NAMALWA (cell line): ENCODE measurements at regions not wholly inside any gene's neighbourhood (a gene's known extent, or its start where the extent isn't known, plus 50 kb on each side); places are given as distances from the start of the nearest gene placed in this dataset.
"Not testable (repeated sequence)": the region's sequence is repeated elsewhere in the genome, so short reads cannot be mapped to it uniquely, and the experiment has no call there.

Experiments
- DNase-seq: peaks from one replicate; pipeline ENCODE4 v3.0.0-alpha.2; 2015; ENCODE audit warnings: low spot score

- no peak for DNase-seq
Measured at GRCh38 chr2:204364860-204365535, 180.3 kb upstream of the PARD3B start.

GRCh38 chr2:204365811-204366210 is 179.5 kb upstream of the PARD3B start:
- DNase-seq = no peak

DNA sequence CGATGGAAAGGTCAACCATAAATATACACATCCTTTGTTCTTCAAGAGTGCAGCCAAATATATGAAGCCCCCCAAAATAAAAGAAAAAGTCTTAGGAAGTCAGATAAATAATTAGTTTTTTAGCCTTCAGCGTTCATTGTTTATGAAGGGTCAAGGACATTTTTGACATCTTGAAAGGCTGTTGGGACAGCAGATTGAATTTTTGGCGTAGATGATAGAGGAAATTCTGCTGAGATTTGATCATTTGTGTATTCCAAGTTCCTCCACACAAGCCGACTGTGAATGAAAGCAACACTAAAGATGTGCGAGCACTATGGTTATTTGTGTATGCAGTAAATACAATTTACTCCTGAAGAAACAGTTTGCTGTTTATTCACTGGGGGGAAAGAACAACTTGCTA is 177.8 kb upstream of the PARD3B start:
- DNase-seq = no peak

GRCh38 chr2:204370172-204370718 is 175.0 kb upstream of the PARD3B start:
- DNase-seq = no peak

DNA sequence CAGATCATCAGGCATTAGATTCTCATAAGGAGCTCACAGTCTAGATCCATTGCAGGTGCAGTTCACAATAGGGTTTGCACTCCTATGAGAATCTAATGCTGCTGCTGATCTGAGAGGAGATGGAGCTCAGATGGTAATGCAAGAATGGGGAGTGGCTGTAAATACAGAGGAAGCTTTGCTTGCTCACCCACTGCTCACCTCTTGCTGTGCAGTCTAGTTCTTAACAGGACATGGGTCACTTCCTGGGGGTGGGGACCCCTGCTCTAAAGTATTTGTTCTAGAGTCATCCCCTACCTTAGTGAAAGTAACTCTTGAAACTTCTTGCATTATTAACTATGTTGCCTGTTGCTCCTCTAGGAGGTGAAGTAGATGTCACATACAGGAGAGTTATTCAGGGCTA is 171.3 kb upstream of the PARD3B start:
- DNase-seq = no peak

DNA sequence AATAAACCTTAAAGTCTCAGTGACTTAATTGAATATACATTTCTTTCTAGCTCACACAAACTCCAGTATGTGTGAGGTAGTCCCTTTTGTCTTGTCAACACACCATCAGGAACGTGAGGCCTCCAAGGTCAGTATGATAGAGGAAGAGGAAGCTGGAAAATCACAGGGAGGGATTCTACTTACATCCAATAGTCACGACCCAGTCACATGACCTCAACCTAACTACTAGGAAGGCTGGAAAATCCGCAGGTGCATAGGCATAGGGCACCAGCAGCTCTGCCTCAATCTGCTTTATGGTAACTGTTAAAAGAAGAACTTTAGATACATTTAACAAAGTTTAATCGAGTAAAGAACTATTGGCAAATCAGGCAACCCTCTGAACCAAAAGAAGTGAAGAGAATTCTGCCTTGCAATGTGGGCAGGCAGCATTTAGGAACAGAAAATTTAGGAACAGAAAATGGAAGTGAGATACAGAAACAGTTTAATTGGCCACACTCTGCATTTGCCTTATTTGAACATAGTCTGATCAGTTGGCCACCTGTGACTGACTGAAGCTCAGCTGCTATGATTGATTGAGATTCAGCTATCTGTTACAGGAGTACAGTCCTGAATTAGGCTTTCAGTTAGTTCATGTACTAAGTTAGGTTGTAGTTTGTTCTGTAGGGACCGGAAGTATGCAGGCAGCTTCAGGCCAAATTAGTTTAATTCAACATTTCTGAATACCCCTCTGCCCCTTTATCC is 165.0 kb upstream of the PARD3B start:
- DNase-seq = no peak

DNA sequence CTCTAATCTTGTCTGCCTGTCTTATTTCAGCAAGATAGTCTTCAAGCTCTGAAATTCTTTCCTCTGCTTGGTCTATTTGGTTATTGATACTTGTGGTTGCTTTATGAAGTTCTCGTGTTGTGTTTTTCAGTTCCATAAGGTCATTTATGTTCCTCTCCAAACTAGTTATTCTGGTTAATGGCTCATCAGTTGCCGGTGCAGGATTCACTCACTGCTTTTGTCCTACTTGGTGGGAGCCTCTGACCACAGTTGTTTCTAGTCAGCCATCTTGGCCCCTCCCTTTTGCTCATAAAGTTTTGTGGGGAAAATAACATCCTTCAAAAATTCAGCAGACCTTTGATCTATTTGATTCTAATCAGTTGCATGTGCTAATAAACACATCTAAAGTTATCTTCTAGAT is 158.6 kb upstream of the PARD3B start:
- no peak for DNase-seq

DNA sequence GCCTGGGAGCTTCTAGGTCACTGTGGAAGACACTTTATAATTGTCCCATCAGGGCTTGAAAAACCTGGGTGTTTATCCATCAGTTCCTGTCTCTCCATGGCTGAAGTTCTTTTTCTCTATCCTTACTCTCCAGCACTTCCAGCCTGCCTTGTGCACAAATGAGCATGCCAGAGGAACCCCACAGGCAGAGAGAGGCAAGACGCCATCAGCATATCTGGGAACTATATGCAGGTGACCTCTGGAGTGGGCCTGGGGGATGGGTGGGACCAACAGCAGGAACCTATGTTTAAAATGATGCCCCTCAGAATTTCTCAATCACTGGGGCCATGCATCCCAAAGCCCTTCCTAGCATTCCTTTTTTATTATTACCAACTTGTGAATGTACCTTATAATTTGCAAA is 156.2 kb upstream of the PARD3B start:
- no peak for DNase-seq

DNA sequence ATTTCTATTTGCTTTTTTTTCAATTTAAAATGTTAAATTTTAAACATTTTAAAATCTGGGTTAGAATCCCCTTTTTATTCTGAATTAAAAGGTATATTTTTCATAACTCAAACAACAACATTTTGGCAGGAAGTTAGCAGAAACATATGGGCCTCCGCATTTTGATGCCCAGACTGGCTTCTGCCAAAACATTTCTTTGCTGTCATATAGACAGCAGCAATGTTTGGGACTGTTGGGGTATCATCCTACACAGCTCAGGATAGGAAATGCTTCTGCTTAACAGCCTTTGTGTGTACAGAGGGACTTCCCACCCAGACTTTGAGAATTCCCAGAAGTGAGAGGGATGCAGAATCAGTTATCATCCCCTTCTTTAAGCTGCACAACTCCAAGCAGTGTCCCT is 155.4 kb upstream of the PARD3B start:
- DNase-seq = no peak

DNA sequence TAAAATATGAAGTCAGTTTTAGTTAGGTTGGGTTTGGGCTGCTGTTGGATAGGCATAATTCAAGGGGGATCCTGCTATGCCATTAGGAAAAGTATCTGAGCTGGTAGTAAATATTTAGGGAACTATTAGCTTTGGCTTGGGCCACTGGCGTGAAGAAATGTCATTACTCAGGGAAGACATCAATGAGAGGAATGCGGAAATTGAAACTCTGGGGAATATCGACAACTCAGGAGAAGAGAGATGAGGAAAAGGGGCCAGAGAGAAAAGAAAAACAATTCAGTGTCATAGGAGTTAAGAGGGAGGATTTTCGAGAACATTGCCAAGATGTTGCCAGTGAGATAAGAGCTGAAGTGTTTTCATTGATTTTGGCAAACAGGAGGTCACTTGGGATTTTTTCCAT is 149.7 kb upstream of the PARD3B start:
- no peak for DNase-seq

DNA sequence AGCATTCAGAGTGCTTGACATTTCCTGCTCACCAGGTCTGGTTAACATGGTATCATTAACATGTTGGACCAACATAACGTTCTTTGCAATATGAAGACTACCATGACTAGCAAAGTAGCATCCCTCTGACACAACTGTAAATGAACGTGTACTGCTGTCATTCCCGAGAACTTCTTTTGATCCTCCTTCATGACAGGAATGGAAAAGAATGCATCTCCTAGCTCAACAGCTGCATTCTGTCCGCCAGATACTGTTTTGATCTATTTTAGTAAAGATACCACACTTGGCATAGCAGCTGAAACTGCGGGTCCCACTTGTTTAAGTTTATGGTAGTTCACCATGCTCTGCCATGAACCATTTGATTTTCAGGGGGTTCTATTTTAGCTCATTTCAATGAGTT is 144.2 kb upstream of the PARD3B start:
- no peak for DNase-seq

- no peak for DNase-seq
Measured at GRCh38 chr2:204407204-204408014, 137.9 kb upstream of the PARD3B start.

DNA sequence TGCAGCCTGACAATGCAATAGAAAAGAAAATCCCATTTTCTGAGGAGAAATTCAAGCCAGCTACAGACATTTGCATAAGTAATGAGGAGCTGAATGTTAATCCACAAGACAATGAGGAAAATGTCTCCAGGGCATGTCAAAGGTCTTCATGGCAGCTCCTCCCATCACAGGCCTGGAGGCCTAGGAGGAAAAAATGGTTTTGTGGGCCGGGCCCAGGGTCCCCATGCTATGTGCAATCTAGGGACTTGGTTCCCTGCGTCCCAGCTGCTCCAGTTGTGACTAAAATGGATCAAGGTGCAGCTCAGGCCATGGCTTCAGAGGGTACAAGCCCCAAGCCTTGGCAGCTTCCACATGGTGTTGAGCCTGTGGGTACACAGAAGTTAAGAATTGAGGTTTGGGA is 132.5 kb upstream of the PARD3B start:
- not testable (repeated sequence) for DNase-seq

GRCh38 chr2:204415406-204416181 is 129.7 kb upstream of the PARD3B start:
- no peak for DNase-seq

DNA sequence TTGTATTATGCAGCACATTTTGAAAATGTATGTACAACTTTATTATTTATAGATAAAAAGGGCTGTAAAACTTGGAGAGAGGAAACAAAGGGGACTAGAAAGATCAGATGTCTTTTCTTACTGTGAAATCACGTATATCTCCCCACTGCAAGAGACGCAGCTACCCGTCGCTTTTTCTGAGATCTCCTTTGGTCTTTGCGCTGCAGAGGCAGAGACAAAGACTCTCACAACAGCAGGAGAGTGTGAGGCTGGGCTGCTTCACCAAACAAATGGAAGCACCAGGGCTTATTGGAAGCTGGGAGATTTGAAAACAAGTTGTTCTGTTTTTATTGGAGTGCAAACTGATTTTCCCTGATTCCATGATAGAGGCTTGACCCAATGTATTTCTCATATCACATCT is 129.0 kb upstream of the PARD3B start:
- no peak for DNase-seq

- DNase-seq = no peak
Measured at GRCh38 chr2:204425821-204426220, 119.5 kb upstream of the PARD3B start.

- no peak for DNase-seq
Measured at GRCh38 chr2:204428675-204429074, 116.6 kb upstream of the PARD3B start.

DNA sequence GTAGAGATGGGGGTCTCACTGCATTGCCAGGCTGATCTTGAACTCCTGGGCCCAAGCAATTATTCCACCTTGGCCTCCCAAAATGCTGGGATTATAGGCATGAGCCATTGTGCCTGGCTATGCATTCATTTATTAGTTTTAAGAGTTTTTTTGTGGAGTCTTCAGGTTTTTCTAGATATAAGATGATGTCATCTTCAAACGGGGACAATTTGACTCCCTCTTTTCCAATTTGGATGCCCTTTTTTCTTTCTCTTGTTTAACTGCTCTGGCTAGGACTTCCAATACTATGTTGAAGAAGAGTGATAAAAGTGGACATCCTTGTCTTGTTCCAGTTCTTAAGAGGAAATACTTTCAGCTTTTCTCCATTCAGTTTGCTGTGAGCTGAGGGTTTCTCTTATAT is 113.7 kb upstream of the PARD3B start:
- DNase-seq = no peak

GRCh38 chr2:204432196-204432595 is 113.1 kb upstream of the PARD3B start:
- DNase-seq = no peak

DNA sequence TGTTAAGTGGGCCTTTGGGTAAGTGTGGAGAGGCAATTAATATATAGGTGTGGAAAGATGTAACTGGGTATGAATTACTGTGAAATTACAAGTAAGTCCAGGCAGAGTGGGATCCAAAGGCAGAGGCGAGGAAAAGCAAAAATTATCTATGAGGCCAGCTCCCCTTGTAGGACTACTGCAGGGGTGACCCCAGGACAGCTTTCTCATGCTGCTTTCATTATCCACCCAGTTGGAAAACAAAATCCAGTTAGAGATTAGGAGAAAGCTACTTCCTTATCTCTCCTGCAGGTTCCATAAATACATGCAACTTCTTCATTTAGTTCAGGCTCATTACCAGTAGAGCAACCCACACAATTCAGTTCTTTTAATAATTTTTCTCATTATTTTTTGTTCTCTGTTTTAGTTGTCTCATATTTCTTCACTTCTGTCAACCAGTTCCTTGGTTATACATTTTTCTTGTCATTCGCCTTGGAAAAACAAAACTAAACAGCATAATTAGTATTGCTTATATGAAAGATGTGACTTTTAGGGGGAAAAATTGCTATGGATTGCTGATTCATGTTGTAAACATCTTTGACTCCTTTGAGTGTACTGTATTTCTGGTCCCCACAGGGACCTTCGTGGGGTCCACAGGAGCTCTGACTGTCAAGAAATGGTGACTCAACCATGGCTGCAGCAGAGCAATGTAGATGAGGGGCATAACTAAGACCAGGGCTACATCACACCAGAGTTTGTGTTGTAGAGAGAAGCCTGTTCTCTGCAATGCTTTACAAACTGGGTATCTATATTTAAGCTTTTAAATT is 110.4 kb upstream of the PARD3B start:
- no peak for DNase-seq

DNA sequence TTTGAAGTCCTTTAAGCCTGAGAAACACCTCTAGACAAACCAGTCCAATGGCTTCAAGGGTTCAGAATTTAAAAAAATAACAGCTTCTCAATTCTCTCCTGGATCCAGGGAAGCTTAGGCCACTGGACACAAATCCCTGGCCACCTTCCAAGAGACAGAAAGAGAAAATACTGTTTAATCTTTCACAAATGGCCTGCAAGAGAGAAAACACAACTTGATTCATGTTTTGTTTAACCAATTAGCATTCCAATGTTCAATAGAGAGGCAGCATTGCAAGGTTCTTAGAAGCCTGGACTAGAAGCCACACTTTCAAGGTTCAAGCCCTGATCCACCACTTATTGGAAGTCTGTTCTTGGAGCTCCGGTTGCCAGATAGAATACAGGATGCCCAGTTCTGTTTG is 109.0 kb upstream of the PARD3B start:
- no peak for DNase-seq
